ENCODE measurements at regions not wholly inside any gene's neighbourhood (a gene's known extent, or its start where the extent isn't known, plus 50 kb on each side); places are given as distances from the start of the nearest gene placed in this dataset.
"Not testable (repeated sequence)": the region's sequence is repeated elsewhere in the genome, so short reads cannot be mapped to it uniquely, and the experiment has no call there.

DNA sequence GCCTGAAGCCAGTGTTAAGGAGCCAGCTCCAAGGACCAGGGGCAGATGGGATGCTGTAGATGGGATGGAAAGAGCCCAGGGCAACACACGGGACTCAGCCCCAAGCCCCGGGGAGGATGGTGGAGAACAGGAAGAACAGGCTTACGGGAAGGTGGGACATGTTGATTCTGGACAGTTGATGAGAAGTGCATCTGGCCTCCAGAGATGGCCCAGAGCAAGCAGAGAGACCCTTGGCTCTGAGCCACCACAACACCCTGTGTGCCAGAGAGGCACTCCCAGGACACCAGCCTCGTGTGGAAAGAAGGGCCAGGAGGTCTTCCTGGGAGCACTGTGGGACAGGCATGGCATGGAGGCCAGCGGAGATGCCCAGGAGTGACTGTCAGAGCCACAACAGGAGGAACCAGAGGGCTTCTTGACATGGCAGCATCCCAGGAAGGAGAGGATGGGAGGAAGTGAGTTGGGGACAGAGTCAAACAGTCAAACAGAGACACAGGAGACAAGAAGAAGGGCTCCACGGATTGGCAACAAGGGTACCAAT lies 156.3 kb upstream of the MVB12B start:
- no peak for DNase-seq (ENCODE audit: low spot score)

DNA sequence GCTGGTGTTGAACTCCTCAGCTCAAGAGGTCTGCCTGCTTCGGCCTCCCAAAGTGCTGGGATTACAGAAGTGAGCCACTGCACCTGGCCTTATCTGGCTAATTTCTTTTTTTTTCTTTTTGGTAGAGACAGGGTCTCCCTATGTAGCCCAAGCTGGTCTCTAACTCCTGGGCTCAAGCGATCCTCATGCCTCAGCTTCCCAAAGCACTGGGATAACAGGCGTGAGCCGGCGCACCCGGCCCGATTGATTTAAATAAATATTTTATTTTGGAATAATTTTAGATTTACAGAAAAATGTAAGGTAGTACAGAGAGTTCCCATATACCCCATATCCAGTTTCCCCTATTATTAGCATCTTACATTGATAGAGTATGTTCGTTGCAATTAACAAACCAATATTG lies 155.0 kb upstream of the MVB12B start:
- DNase-seq (ENCODE audit: low spot score), result no peak

DNA sequence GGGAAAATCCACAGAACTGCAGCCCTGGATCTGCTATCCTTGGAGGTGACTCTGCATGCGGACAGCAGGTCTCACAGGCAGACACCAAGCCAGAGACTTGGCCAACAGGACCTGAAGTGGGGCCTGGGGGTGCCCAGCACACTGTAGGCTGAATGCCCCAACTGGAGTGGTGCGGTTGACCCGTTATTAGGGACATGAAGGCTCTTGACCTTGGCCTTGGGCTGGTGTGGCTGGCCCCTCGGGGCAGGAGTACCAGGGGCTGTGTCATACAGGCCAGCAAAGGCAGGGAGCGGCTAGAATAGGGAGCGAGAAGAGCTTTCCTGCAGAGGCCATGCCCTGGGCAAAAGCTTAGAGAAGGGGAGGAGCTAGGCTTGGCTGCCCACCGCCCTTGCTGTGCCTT lies 153.2 kb upstream of the MVB12B start:
- DNase-seq (ENCODE audit: low spot score), result no peak

DNA sequence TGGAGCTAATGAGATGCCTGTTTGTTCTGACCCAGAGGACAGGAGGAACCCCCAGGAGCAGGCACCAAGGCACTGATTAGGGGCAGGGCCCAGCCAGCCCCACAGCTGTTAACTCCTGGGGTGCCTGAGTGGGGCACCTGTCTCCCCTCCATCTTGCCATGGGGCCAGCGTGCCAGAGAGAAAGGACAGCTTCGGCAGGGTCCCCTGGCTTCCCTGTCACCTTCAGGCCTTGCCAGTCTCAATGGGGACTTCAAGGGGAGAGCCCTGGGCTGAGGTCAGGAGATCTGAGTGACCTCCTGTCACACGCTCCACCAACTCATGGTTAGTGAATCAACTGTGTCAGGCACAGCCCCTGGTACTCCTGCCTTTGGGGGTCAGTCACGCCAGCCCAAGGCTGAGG lies 152.7 kb upstream of the MVB12B start:
- DNase-seq (ENCODE audit: low spot score), result no peak

DNA sequence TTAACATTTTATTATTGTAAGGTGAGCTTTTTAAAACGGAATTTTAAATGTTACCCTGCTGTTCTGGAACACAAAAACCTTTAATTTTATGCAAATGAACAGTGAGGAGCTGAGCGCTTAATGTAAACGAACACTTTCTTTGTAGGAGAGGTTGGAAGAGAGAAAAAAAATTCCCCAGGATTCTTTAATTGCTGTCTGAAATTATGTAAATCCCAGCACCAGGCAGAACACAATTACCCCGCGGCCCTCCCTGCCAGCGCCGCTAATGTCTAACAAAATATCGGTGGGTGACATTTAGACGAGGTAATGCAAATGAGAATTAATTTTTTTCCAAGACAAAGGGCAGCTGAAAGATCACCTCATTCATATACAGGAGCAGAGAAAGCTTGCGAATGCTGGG lies 143.4 kb upstream of the MVB12B start:
- no peak for DNase-seq (ENCODE audit: low spot score)

DNA sequence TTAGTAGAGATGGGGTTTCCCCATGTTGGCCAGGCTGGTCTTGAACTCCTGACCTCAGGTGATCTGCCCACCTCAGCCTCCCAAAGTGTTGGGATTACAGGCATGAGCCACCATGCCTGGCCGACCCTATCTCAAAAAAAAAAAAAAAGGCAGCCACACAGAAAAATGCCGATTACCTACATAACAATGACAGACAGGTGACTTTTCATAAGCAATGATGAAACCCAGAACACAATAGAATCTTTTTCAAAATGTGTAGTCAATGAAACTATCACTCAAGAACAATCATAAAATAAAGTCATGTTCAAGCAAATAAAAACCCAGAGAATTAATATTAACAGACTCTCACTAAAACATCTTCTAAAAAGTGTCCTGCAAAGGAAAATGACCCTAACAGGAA lies 135.6 kb upstream of the MVB12B start:
- not testable (repeated sequence) for DNase-seq (ENCODE audit: low spot score)

DNA sequence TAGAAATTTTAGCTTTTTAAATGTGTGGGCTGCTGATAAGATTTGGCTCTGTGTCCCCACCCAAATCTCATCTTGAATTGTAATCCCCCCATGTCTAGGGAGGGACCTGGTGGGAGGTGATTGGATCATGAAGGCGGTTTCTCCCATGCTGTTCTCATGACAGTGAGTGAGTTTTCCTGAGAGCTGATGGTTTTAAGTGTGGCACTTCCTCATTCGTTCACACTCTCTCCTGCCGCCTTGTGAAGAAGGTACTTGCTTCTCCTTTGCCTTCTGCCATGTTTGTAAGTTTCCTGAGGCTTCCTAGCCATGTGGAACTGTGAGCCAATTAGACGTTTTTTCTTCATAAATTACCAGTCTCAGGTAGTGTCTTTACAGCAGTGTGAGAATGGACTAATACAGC lies 127.8 kb upstream of the MVB12B start:
- no peak for DNase-seq (ENCODE audit: low spot score)

DNA sequence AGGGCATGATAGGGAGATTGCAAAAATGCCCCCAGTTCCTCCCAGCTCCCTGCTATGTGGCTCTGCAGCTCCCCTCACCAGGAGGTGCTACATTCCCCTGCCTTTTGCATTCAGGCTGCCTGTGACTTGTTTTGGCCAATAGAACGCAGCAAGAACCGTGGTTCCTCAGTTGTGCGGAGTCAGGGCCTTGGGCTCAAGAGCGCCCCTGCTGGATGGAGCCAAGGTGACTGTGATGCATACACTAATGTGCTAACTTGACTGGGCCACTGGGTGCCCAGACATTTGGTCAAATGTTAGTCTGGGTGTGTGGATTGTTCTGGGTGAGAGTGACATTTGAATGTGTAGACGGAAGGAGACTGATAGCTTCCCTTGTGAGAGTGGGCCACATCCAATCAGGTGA lies 123.3 kb upstream of the MVB12B start:
- no peak for DNase-seq (ENCODE audit: low spot score)

DNA sequence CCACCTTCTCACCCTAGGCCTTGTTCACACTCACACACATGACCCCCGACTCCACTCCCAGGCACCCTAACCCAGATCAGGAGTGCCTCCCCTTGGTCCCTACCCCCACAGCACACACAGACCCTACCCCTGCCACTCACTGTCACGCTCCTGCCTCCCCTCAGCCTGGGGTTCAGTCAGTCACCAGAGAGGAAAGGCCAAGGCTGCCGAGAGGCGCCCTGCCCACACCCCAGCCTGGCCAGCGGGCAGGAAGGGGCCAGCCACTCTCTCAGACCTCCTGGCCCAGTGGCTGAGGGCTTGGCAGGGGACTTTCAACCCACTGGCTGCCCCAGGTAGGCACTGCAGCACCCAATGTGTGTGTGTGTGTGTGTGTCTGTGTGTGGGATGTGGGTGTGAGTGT lies 122.4 kb upstream of the MVB12B start:
- DNase-seq (ENCODE audit: low spot score), result no peak

DNA sequence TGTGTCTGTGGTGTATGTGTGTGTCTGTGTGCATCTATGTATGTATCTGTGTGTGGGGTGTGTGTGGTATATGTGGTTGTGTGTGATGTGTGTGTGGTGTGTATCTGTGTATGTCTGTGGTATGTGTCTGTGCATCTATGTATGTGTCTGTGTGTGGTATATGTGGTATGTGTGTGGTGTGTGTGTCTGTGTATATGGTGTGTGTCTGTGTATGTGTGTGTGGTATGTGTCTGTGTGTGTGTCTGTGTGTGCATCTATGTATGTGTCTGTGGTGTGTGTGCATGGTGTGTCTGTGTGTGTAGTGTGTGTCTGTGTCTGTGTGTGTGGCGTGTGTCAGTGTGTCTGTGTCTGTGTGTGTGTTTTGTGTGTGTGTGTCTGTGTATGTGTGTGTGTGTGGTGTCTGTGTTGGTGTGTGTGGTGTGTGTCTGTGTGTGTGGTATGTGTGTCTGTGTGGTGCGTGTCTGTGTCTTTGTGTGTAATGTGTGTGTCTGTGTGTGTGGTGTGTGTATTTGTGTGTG lies 121.9 kb upstream of the MVB12B start:
- no peak for DNase-seq (ENCODE audit: low spot score)

DNA sequence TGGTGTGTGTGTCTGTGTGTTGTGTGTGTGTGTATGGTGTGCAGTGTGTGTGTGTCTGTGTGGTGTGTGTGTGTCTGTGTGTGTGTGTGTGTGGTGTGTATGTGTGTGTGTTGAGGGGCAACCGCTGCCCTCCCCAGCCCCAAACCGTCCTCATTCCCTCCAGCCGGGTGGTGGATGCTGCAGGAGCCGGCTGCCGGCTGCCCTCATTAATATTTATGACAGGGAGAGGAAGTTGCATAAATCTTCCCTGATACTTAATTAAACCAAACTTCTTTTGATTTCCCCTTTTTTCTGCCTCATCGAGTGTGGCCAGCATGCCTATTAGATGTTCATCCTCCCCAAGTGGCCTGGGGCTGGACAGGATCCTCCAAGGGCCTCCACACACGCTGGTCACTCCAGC lies 121.4 kb upstream of the MVB12B start:
- DNase-seq (ENCODE audit: low spot score), result no peak

DNA sequence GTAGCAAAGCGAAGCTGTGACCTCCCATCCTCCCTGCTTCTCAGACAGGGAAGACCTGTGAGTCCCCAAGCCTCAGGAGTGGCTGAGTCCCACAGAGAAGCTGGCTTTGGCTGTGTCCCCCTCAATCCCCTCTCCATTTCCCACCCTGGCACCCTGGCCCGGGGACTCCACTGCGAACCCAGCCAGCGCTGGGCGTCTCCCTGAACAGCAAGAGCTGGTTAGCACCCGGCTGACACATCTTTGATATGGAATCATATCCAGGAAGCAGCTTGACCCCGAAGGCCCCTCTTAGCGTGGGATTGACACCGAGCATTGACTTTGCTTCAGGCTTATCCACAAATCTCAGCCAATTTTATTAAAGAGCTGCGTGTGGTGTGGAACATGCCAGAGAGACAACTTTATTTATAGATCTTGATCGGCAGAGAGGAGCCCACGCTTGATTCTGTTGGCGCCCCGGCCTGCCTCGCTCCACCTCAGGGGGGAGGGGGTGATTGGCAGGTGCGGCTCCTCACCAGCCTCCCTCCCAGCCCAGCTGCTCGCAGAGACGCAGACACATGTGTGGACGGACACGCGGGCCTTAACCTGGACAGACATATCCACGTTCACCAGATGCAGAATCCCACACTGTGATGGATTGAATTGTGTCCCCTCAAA lies 120.7 kb upstream of the MVB12B start:
- DNase-seq (ENCODE audit: low spot score), result no peak

DNA sequence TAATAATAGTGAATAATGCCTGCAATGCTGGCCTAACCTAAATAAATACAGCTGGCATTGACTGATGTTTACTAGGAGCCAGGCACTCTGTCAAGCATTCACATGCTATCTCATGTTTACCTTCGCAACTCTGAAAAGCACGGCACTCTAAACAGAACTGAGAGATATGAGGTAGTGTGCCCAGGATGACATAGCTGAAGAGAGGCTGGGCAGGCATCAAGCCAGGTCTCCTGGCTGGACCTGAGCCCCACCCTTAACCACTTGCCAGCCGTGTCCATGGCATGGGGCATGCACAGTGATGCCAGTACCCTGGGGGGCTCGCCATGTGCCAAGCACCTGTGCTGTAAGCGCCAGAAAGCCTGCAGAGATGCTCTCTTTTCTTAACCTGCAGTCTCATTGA lies 119.4 kb upstream of the MVB12B start:
- DNase-seq (ENCODE audit: low spot score), result no peak

DNA sequence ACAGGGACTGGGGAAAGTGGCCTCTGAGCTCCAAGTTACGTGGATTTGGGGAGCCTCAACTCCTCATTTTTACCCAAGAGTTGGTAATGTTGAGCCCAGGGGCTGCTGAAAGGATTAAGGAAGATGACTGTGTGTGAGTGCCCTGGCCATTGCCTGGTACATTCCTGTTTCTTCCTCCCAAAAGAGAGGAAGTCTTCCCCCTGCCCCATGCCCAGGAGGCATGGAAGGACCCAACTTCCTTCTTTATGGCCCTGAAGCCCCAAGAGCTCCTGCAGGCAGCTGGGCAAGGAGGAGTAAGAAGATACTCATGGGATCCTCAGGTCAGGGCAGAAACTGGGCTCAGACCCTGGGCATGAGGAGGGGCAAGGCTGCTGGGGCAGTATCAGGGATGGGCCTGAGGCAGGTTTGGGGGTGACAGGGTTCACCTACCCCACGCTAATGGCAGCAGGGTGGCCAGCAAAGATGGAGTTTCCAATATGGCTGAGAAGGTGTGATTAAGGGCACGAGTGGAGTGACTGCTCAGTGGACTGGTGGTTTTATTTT lies 118.3 kb upstream of the MVB12B start:
- no peak for DNase-seq (ENCODE audit: low spot score)

DNA sequence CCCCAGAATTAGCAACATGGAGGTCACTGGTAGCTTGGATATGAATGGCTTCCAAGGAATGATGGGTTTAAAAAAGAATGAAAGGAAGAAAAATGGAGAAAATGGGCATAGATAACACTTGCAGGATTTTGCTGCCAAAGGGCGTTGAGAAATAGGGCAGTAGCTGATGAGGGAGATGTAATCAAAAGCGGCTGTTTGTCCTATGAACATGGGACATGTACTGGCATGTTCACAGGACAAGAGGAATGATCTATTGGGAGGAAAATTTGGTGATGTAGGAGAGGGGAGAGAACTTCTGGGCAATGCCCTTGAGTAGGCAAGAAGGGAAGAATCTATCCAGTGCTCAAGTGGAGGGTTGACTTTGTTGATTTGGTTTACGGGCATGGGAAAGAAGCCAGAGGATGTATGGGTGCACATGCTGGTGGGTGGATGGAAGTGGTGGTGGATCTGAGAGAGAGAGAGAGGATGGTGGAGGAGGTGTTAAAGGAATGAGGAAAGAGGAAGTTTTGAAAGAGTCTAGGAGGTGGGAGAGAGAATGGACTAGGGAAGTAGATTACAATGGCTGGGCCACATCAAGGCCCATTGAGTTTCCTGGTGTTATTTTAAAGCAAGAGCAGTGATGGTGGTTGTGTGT lies 115.1 kb upstream of the MVB12B start:
- no peak for DNase-seq (ENCODE audit: low spot score)

DNA sequence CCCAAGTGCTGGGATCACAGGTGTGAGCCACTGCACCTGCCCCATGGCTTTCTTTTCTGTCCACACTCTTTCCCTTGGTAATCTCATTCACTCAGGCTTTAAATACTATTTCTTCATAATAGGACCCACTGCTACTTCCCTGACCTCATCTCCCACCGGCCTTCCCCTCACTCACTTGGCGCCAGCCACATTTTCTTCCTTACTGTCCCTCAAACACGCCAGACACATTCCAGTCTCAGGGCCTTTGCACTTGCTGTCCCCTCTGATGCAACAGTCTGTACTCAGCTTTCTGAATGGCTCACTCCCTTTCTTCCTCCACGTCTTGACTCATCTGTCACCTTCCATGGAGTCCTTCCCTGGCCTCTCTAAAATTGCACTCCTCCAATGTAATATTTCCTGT lies 111.1 kb upstream of the MVB12B start:
- no peak for DNase-seq (ENCODE audit: low spot score)

DNA sequence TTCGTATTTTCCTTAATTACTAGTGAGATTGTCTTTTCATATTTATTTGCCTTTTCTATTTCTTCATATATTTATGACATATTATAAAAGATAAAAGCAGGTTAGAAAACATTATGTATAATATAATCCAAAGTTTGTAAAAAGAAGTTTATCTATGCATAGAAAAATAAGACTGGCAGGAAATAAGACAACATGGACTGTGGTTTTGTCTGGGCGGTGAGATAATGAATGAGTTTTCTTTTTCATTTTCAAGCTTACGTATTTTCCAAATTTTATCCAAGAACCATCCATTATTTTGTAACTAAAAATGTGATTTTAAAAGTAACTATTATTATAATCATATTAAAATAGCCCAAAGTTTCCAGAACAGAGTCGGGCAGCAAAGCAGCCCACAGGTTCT lies 109.8 kb upstream of the MVB12B start:
- DNase-seq (ENCODE audit: low spot score), result no peak

DNA sequence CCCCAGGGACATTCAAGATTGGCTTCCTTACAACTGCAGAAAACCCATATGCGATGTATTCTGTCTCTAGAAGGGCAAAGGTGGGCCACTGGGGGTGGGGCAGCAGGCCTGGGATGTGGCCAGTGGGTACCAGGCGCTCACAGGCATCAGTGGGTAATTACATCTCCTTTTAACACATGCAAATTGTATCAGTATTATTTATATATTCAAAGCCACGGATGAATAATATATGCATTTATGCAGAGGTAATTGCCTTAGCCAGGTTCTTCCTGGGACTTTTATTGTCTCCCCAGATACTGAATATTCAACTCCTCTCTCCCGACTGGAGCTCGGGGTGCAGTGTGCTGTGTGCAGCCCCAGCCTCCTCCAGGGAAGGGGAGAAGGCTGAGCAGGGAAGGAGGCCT lies 109.4 kb upstream of the MVB12B start:
- no peak for DNase-seq (ENCODE audit: low spot score)

DNA sequence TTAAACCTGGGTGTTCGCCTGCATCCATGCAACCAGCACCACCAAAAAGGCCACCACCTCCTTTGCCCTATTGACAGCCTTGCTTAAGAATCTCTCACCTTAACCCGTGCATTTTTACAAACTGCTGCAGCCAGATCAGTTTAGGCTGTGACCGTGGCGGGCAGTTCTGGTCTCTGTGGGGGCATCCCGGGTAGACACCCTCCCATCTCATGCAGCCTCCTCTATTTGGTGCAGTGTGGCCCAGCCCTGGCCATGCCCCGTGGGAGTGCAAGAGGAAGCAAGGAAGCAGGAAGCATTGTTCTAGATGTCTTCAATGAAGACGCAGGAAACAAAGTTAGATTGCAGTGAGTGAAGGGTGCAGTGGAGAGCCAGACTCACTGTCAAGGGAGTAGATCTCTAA lies 108.8 kb upstream of the MVB12B start:
- DNase-seq (ENCODE audit: low spot score), result no peak

DNA sequence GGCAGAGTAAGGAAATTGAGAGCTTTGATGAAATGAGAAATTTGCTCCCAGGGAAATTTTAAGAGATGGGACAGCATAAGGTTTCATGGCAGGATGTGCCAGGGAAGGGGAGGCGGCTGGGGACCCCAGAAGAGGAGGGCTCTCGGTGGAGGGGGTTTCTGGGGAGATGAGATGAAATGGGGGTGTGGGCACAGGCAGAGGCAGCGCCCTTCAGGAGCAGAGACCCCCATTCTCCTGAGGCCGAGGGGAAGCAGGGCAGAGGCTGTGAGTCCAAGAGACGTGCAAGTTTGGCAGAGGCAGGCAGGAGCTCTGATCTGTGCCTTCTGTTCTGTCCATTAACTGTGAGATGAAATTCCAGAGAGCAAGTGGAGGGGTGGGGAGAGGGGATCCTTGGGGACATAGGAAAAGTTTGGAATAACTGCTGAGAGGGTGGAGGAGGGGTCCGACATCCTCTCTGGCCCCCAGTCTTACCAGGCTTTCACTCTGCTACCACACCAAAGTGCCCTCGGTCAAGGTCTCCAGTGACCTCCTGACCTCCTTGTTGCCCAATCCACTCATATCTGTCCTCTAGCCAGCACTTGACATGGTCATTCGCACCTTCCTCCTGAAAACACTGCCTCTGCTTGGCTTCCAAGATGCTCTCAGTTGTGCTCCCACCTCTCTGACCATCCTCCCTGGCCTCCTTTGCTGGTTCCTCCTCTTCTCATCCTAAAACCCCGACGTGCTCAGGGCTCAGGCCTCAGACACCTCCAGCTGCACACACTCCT lies 108.1 kb upstream of the MVB12B start:
- DNase-seq (ENCODE audit: low spot score), result no peak

DNA sequence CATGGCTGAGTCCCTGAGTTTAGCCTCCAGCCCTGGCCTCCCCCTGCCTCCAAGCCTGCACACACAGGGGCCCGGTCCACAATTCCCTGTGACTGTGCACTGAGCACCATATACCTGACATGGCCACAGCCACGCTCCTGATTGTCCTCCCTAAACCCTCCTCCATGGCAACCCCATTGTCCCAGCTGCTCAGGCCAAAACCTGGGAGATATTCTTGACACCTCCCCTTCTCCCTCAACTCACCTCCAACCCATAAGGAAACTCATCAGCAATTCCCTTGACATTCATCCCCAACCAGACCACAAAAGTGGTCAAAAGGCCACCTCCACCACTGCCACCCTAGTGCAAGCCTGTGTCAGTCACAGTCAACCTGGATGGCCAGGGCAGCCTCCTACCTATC lies 107.5 kb upstream of the MVB12B start:
- no peak for DNase-seq (ENCODE audit: low spot score)

DNA sequence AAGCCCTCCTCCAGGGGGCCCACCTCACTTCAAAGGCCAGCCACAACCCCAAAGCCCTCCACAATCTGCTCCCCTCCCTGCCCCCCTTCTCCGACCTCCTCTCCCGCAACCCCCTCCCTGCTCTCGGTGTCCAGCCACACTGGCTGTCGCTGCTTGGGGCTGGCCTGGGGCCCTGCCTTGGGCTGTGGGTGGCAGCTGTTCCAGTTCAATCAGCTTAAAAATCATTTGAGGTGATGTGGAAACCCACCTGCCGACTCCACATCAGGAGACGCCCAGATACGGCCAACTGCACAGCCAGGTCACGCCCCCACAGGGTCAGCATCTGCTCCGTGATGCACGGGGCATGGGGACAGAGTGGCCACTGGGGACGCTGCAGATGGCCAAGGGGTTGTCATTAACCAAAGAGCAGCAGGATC lies 107.0 kb upstream of the MVB12B start:
- no peak for DNase-seq (ENCODE audit: low spot score)

DNA sequence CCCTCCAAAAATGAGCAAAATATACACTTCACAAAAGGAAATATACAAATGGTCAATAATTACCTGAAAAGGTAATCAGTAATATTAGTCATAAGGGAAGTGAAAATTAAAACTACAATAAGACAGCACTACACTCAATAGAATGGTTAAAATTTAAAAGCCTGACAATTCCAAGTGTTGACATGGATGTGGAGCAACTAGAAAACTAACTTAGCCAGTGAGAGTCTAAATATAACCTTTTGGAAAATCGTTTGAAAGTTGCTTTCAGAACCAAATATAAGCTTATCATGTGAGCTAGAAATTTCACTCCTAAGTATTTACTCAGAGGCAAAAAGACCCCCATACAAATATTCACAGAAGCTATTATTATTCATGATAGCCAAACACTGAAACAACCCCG lies 105.1 kb upstream of the MVB12B start:
- no peak for DNase-seq (ENCODE audit: low spot score)

Measured in GM03348 (cell line).